ENCODE measurements at regions not wholly inside any gene's neighbourhood (a gene's known extent, or its start where the extent isn't known, plus 50 kb on each side); places are given as distances from the start of the nearest gene placed in this dataset.

DNA sequence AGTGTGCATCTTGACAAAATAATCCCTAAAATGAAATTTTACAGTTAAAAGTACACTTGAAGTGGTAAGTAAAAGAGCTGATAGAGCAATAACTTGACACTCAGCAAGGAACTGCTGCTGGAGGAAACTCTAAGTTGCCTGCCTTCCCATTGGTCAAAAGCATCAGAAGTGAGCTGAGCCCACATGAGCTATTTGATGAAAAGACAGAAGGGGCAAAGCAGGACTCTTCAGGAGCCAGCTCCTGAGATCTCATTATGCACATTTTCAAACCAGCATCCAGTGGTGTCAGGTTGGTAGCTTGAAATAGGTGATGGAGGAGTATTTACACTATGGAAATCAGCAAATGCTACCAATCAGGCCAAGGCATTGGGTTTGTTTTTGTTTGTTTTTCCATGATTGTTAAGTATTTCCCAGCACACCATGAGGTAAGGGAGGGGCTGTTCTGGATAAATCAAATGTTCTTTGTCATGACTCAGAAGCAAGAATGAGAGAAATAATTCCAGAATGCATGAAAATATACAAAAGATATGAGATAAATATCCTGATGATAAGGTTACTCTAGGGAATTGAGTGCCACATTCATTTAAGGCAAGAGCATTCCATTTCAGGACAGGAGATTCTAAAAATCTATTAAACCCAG lies 316.6 kb downstream of the SNX13 start:
- no peak for ATAC-seq
- Histone ChIP-seq H3K9ac (ENCODE audit: low read length) (no peak overlapping the region), H3K4me3 (replicated peaks in 1 of 2; ENCODE audit: low read depth in 1 of 2, low read length in 2 of 2) (no peak overlapping the region), H3K27me3 (ENCODE audit: insufficient read depth, low read length) (no peaks in the 10 kb centered on the region), H3K4me1 (ENCODE audit: control insufficient read depth in 1 of 2, insufficient read depth in 2 of 2, low read length in 2 of 2) (no peaks in the 10 kb centered on the region), H3K9me2 (ENCODE audit: insufficient read depth) (no peaks in the 10 kb centered on the region), H3K4me2 (ENCODE audit: low read length) (no peak overlapping the region), H3K27ac (ENCODE audit: low read depth, low read length) (no peak overlapping the region), H3K36me3 (ENCODE audit: control insufficient read depth in 1 of 2, insufficient read depth in 2 of 2, low read length in 2 of 2) (no peaks in the 10 kb centered on the region), H3K9me3 (ENCODE audit: control insufficient read depth in 1 of 2, insufficient read depth in 1 of 2, low read depth in 1 of 2, low read length in 2 of 2) (no peaks in the 10 kb centered on the region), H2AFZ (ENCODE audit: low read depth, low read length, poor library complexity, severe bottlenecking) (no peak overlapping the region), H4K20me1 (ENCODE audit: insufficient read depth) (no peaks in the 10 kb centered on the region), H3K79me2 (ENCODE audit: insufficient read depth, low read length) (no peaks in the 10 kb centered on the region)
- no TSS peak for BruUV-seq (replicated peaks)
- CTCF ChIA-PET = no interaction called here
- DNase-seq (ENCODE audit: low read depth, low spot score) = no peak
- intact Hi-C loops (cut with micrococcal nuclease) = no loop called here
- RAD21 ChIA-PET (ENCODE audit: low non-redundant PET in 1 of 2, low total read pairs in 2 of 2, uncharacterized antibody in 2 of 2, unreplicated experiment in 2 of 2) = no interaction called here
- POLR2A ChIA-PET = no interaction called here
- TF ChIP-seq RAD21 (IDR thresholded peaks at IDR 0.05; ENCODE audit: low read depth) = no peak
- no peak for TF ChIP-seq TCF7L2 (IDR thresholded peaks at IDR 0.05; ENCODE audit: borderline replicate concordance, extremely low read depth, insufficient read depth, insufficient read length)
- no peak for TF ChIP-seq FOSL1 (IDR thresholded peaks at IDR 0.05; ENCODE audit: low read depth)

DNA sequence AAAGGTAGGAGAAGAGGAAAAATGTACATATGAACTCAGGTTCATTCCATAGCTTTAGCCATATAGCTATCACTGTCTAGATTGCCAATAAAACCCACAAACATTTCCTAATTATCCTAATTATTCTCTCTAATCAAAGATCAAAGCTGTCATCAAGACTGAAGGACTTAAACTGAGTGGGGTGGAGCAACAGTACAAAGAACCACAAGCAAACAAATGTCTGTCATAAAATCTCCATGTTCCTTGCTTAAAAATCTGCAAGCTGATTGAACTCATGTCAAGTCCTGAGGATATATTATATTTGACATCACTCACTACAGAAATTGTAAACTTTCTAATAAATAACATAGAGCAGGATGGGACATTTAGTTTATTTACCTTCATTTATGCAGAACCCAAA lies 315.9 kb downstream of the SNX13 start:
- no peak overlapping the region for H3K4me2 ChIP-seq (ENCODE audit: low read length)
- no peaks in the 10 kb centered on the region for H3K9me2 ChIP-seq (ENCODE audit: insufficient read depth)
- H3K4me1 ChIP-seq (ENCODE audit: control insufficient read depth in 1 of 2, insufficient read depth in 2 of 2, low read length in 2 of 2) = no peaks in the 10 kb centered on the region
- BruUV-seq (replicated peaks) = no TSS peak
- H3K27me3 ChIP-seq (ENCODE audit: insufficient read depth, low read length) = no peaks in the 10 kb centered on the region
- H3K79me2 ChIP-seq (ENCODE audit: insufficient read depth, low read length) = no peaks in the 10 kb centered on the region
- H3K9ac ChIP-seq (ENCODE audit: low read length) = no peak overlapping the region
- H3K9me3 ChIP-seq (ENCODE audit: control insufficient read depth in 1 of 2, insufficient read depth in 1 of 2, low read depth in 1 of 2, low read length in 2 of 2) = no peaks in the 10 kb centered on the region
- H2AFZ ChIP-seq (ENCODE audit: low read depth, low read length, poor library complexity, severe bottlenecking) = no peak overlapping the region
- intact Hi-C loops (cut with micrococcal nuclease) = no loop called here
- no peak for ATAC-seq
- H3K36me3 ChIP-seq (ENCODE audit: control insufficient read depth in 1 of 2, insufficient read depth in 2 of 2, low read length in 2 of 2) = no peaks in the 10 kb centered on the region
- CTCF ChIA-PET = no interaction called here
- no peak overlapping the region for H3K4me3 ChIP-seq (replicated peaks in 1 of 2; ENCODE audit: low read depth in 1 of 2, low read length in 2 of 2)
- no peak overlapping the region for H3K27ac ChIP-seq (ENCODE audit: low read depth, low read length)
- POLR2A ChIA-PET = no interaction called here
- RAD21 ChIA-PET (ENCODE audit: low non-redundant PET in 1 of 2, low total read pairs in 2 of 2, uncharacterized antibody in 2 of 2, unreplicated experiment in 2 of 2) = no interaction called here
- TF ChIP-seq, protein P1, sequence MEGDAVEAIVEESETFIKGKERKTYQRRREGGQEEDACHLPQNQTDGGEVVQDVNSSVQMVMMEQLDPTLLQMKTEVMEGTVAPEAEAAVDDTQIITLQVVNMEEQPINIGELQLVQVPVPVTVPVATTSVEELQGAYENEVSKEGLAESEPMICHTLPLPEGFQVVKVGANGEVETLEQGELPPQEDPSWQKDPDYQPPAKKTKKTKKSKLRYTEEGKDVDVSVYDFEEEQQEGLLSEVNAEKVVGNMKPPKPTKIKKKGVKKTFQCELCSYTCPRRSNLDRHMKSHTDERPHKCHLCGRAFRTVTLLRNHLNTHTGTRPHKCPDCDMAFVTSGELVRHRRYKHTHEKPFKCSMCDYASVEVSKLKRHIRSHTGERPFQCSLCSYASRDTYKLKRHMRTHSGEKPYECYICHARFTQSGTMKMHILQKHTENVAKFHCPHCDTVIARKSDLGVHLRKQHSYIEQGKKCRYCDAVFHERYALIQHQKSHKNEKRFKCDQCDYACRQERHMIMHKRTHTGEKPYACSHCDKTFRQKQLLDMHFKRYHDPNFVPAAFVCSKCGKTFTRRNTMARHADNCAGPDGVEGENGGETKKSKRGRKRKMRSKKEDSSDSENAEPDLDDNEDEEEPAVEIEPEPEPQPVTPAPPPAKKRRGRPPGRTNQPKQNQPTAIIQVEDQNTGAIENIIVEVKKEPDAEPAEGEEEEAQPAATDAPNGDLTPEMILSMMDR (IDR thresholded peaks at IDR 0.05 in 2 of 3, conservative IDR thresholded peaks at IDR 0.05 in 1 of 3; ENCODE audit: borderline replicate concordance in 1 of 3, insufficient read depth in 1 of 3, low read depth in 2 of 3, low read length in 2 of 3) = no peak
- TF ChIP-seq RAD21 (IDR thresholded peaks at IDR 0.05; ENCODE audit: low read depth) (no peak), FOSL1 (IDR thresholded peaks at IDR 0.05; ENCODE audit: low read depth) (no peak), EGR1 (IDR thresholded peaks at IDR 0.05; ENCODE audit: low read depth) (no peak), ZNF274 (IDR thresholded peaks at IDR 0.05; ENCODE audit: low read depth, low read length) (no peak), SRF (IDR thresholded peaks at IDR 0.05; ENCODE audit: low read depth) (no peak), ZFX (IDR thresholded peaks at IDR 0.05) (no peak), JUND (IDR thresholded peaks at IDR 0.05) (no peak), CEBPB (IDR thresholded peaks at IDR 0.05; ENCODE audit: low read depth) (no peak)
- TF ChIP-seq, protein P2, sequence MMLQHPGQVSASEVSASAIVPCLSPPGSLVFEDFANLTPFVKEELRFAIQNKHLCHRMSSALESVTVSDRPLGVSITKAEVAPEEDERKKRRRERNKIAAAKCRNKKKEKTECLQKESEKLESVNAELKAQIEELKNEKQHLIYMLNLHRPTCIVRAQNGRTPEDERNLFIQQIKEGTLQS (IDR thresholded peaks at IDR 0.05) = no peak
- no peaks in the 10 kb centered on the region for H4K20me1 ChIP-seq (ENCODE audit: insufficient read depth)
- no peak for DNase-seq (ENCODE audit: low read depth, low spot score)
